ENCODE measurements at regions not wholly inside any gene's neighbourhood (a gene's known extent, or its start where the extent isn't known, plus 50 kb on each side); places are given as distances from the start of the nearest gene placed in this dataset.

GRCh38 chrX:21131786-21132185 lies 242.4 kb upstream of the CNKSR2 start:
- TF ChIP-seq CHD4 (IDR thresholded peaks at IDR 0.05; ENCODE audit: borderline replicate concordance) (no peak), CTCF (IDR thresholded peaks at IDR 0.05) (no peak), EP300 (IDR thresholded peaks at IDR 0.05) (no peak)
- TF ChIP-seq, protein P1, sequence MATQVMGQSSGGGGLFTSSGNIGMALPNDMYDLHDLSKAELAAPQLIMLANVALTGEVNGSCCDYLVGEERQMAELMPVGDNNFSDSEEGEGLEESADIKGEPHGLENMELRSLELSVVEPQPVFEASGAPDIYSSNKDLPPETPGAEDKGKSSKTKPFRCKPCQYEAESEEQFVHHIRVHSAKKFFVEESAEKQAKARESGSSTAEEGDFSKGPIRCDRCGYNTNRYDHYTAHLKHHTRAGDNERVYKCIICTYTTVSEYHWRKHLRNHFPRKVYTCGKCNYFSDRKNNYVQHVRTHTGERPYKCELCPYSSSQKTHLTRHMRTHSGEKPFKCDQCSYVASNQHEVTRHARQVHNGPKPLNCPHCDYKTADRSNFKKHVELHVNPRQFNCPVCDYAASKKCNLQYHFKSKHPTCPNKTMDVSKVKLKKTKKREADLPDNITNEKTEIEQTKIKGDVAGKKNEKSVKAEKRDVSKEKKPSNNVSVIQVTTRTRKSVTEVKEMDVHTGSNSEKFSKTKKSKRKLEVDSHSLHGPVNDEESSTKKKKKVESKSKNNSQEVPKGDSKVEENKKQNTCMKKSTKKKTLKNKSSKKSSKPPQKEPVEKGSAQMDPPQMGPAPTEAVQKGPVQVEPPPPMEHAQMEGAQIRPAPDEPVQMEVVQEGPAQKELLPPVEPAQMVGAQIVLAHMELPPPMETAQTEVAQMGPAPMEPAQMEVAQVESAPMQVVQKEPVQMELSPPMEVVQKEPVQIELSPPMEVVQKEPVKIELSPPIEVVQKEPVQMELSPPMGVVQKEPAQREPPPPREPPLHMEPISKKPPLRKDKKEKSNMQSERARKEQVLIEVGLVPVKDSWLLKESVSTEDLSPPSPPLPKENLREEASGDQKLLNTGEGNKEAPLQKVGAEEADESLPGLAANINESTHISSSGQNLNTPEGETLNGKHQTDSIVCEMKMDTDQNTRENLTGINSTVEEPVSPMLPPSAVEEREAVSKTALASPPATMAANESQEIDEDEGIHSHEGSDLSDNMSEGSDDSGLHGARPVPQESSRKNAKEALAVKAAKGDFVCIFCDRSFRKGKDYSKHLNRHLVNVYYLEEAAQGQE (IDR thresholded peaks at IDR 0.05): no peak
- TF ChIP-seq, protein P2, sequence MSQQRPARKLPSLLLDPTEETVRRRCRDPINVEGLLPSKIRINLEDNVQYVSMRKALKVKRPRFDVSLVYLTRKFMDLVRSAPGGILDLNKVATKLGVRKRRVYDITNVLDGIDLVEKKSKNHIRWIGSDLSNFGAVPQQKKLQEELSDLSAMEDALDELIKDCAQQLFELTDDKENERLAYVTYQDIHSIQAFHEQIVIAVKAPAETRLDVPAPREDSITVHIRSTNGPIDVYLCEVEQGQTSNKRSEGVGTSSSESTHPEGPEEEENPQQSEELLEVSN (IDR thresholded peaks at IDR 0.05; ENCODE audit: borderline replicate concordance, low read depth): no peak

All from A549 (cell line).